DMS53 treated with DMSO at 0.1 percent for 48 hours (cell line): ENCODE measurements at regions not wholly inside any gene's neighbourhood (a gene's known extent, or its start where the extent isn't known, plus 50 kb on each side); places are given as distances from the start of the nearest gene placed in this dataset.

Source experiments
- DNase-seq: peaks from one replicate; lab custom pipeline; 2025; ENCODE audit not compliant: unreplicated experiment; lab: John Stamatoyannopoulos, UW

DNA sequence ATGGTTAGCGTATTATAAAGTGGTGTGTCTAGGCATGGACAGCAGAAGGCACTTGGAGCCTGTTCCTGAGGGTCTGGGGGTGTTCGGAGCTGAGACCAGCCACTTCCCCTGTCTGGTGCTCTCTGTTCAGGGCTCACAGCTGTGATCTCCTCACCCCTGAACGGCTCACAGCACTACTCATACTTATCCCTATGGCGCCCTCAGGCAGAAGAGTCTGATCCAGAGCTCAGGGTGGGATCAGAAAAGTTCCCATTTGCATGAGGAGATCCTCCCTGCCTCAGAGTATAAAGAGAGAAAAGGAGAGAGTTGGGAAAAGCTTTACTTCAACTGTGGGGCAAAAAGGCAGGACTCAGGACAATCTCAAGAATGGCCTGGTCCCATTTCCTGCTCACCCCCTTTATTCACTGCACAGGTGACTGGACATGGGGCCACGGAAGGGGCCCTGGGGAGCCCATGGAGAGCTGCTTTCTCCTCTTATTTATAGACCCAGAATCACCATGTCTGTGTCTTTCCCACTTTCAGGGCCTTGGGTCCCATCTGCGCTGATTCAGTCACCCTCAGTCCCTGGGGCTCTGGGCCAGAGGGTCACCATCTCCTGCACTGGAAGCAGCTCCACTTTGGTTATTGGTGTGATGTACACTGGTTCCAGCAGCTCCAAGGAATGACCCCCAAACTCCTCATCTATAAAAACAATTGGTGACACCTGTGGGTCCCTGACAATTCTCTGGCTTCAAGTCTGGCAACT is 97.0 kb upstream of the TOP3B start:
- DNase-seq, result no peak

- no peak for DNase-seq
Measured at GRCh38 chr22:22078329-22078728, 95.7 kb upstream of the TOP3B start.

- DNase-seq, result no peak
Measured at GRCh38 chr22:22076932-22077703, 94.5 kb upstream of the TOP3B start.

GRCh38 chr22:22076361-22076760 is 93.8 kb upstream of the TOP3B start:
- DNase-seq, result no peak

GRCh38 chr22:22075382-22076163 is 93.0 kb upstream of the TOP3B start:
- DNase-seq, result no peak

DNA sequence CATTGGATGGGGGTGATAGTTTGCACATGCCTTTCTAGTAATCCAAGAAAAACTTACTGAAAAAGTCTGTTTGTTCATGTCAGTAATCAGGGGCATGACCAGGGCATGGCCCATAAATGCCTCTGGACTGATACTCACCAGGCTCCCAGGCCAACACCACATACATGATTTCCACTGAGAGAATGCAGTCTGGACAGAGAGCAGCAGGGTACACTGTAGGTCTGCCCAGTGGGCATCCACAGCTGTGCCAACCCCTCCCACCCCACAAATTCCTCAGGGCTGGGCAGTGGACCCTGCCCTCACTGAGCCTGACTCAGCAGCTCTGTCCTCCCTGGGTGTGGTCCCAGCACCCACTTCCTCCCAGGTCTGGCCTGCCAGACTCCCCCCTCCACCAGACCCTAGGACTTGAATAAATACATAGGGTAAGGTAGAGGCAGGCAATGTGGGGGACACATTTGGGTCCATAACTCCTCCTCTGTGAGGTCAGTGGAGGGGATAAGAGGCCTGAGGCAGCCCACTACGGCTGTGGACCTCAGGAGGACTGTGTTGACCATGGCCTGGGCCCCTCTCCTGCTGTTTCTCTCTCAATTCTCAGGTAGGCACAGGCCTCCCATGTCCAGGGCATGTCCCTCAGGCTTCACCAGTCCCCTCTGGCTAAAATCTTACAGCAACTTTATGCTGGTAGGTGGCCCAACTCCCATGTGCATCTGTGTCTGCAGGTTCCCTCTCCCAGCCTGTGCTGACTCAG is 92.2 kb upstream of the TOP3B start:
- no peak for DNase-seq

- no peak for DNase-seq
Measured at GRCh38 chr22:22073769-22074561, 91.4 kb upstream of the TOP3B start.

GRCh38 chr22:22072169-22072836 is 89.7 kb upstream of the TOP3B start:
- DNase-seq, result no peak

DNA sequence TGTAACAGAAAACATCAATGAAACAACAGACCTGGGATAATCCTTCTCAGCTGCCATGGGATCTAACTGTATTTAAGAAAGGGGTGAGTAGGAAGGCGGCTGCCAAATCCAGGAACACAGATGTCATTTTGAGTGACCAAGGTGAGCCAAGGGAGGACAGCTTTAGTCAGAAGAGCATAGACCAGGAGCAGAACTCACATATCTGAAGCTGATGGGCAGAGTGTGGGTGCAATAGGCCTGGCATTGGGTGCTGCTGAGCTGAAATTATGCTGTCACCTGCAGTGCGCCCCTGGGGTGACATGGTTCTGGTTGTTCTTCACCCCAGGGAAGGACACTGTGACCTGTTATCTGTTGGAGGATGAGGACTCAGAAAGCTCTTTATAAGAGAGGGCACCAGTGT is 88.9 kb upstream of the TOP3B start:
- no peak for DNase-seq

- no peak for DNase-seq
Measured at GRCh38 chr22:22070371-22070824, 87.8 kb upstream of the TOP3B start.

GRCh38 chr22:22069450-22070370 is 87.1 kb upstream of the TOP3B start:
- DNase-seq, result no peak

GRCh38 chr22:22068657-22069056 is 86.1 kb upstream of the TOP3B start:
- DNase-seq, result no peak

DNA sequence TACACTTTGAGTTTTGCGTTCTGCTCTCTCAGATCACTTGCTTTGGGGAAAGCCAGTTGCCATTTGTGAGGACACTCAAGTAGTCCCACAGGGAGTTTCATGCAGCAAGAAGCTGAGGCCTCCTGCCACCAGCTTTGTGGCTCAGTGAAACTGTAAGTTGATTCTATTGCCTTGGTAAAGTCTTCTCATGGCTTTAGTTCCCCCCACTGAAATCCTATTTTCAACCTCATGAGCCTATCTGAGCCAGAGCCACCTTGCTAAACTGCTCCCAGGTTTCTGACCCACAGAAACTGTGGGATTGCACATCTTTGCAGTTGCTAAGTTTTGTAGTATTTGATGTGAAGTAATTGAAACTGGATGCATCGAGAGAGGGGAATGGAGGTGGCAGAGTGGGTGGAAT is 85.4 kb upstream of the TOP3B start:
- no peak for DNase-seq

DNA sequence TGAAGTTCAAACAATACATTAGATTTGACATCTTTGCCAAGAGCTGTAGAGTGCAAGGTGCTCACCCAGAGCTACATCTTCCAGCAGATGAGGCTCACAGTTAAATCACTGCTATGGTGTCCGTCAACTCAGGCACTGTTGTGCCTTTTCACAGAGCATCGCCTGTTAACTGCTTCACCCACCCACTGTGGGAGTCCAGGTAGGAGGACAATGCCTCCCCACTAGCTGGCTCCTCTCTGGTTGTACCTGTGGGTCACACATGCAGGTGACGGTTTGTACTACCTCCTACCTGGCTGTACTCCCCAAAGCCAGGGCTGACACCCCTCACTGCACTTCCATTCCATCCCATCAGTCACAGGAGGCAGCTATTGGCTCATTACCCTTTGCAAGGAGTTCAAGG is 84.6 kb upstream of the TOP3B start:
- no peak for DNase-seq

DNA sequence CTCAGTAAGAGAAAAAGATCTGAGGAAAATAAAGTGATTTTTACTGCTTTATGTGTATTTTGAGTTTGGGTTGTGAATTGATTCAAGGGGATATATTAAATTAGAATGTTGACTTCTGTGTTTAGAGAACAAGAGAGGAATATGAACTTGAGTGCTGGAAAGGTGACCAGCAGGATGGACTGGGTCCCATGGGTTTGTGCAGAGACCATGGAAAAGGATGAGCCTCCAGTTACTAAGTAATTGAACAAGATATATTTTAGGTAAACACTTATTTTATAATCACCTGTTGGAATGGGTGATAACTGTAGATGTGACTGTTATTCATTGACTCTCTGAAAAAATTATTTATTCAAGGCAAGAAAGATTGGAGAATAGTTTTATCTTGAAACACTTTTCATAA is 82.0 kb upstream of the TOP3B start:
- DNase-seq, result no peak

- DNase-seq, result no peak
Measured at GRCh38 chr22:22062306-22062793, 79.8 kb upstream of the TOP3B start.

DNA sequence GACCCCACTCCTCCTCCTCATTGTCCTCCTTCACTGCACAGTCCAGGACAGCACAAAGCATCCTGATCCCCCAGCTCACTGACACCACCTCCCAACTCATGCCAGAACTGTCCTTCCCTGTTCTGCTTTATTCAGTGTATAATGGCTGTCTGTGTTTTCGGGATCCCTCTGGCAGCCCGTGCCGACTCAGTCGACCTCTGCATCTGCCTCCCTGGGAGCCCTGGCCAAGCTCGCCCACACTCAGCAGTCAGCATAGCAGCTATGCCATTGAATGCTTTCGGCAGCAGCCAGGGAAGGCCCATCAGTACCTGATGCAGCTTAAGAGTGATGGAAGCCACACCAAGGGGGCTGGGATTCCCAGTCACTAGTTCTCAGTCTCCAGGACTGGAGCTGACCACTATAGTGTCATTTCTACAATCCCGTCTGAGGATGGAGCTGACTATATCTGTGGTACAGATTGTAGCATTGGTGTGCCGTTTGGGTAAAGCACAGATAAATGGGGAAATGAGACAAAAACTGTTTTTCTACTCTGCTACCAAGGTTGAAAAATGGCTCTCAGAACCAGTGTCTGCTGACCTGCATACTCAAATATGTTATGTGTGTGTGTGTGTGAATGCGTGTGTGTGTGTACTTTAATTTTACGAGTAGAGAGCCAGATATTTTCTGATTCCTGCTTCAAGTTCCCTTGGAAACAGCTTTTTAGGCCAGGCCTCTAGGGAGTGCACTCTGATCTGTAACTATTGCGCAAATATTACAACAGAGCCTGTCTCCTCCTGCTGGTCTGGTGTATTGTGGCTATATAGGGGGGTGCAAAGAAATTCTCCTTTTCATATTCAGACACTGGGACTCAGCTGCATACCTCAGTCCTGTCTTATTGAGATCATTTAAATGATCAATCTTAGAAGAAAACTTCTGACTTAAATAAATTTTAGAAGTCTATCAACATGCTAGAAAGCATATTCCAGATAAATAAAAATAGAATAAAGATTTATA is 78.8 kb upstream of the TOP3B start:
- DNase-seq, result no peak
